Right ventricle myocardium superior (tissue), 1 donor: ENCODE measurements at regions not wholly inside any gene's neighbourhood (a gene's known extent, or its start where the extent isn't known, plus 50 kb on each side); places are given as distances from the start of the nearest gene placed in this dataset.
"Not testable (repeated sequence)": the region's sequence is repeated elsewhere in the genome, so short reads cannot be mapped to it uniquely, and the experiment has no call there.

Source experiments
- ATAC-seq: fragments of 200-7000 bp; cut with Tn5 transposase; one replicate; pipeline ENCODE4 v1.9.1; 2020; ENCODE audit warnings: mild to moderate bottlenecking; ENCODE audit not compliant: poor library complexity
- DNase-seq: peaks from one replicate; pipeline ENCODE4 v3.0.0-alpha.2; 2020
- intact Hi-C: fragments of 100-400 bp; cut with DNase I; formaldehyde crosslinking; loops from one replicate; pipeline ENCODE4 v1.11.2; 2022
- donor health status: DM: no; HTN: yes; CAD: no; lungs with severe emphysema.

DNA sequence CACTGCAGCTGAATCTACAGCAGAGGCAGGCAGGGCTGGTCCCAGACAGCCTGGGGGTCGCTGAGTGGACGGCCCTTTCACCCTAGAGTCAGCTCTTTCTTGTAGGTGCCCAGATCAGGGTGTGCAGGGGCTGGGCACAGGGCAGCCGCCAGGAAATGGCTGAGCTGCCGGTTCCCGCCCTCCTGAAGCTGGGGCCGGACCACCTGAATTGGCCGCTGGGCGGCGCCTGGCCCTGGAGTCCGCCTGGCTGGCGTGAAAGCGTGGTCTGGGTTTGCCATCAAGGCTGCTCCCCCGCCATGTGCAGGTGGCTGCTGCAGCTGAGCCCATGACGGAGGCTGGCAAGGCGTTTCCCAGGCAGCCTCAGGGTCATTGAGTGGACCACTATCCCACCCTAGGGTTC, 85.7 kb downstream of the POTEM start:
- intact Hi-C loops, DNase-seq, ATAC-seq: not testable (repeated sequence)

DNA sequence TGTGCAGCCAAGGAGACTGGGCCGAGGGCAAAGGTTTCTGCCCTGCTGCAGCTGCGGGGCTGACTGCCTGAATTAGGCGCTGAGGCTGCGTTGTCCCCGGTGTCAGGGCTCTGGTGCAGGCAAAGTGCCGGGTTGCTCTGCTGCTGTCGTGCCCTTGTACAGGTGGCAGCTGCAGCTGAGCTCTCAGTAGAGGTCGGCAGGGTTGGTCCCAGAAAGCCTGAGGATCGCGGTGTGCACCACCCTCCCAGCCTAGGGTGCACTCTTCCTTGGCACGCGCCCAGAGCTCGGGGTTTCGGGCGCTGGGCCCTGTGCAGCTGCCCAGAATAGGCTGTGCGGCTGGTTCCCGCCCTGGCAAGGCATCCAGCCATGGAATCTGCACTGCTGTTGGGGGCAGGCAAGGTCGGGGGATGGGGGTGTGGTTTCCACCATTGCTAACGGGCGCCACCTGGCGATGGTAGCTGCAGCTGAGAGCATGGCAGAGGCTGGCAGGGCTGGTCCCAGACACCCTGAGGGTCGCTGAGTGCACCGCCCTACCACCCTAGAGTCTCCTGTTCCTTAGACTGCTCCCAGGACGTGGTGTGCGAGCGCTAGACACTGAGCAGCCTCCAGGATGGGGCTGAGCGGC, 86.3 kb downstream of the POTEM start:
- ATAC-seq: peak; percentile 39
- DNase-seq, intact Hi-C loops: not testable (repeated sequence)

DNA sequence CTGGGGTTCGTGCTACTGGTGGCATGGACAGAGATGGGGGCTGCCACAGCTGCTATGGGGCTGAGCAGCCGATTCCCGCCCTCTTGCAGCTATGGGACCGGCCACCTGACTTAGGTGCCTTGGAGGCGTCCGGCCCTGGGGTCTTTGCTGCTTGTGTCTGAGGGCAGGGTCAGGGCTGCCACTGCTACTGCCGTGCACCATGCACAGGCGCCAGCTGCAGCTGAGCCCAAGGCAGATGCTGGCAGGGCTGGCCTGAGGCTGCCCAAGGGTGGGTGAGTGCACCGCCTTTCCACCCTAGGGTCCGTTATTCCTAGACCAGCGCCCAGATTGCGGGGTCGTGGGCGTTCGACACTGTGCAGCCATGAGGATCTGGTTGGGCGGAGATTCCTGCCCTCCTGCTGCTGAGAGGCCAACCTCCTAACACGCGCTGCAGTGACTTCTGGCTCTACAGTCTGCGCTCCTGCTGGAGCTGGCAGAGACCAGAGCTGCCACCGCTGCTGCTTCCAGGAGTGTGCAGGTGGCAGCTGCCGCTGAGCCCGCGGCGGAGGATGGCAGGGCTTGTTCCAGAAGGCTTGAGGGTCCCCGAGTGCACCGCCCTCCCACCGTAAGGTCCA, 87.0 kb downstream of the POTEM start:
- DNase-seq, intact Hi-C loops, ATAC-seq: not testable (repeated sequence)

DNA sequence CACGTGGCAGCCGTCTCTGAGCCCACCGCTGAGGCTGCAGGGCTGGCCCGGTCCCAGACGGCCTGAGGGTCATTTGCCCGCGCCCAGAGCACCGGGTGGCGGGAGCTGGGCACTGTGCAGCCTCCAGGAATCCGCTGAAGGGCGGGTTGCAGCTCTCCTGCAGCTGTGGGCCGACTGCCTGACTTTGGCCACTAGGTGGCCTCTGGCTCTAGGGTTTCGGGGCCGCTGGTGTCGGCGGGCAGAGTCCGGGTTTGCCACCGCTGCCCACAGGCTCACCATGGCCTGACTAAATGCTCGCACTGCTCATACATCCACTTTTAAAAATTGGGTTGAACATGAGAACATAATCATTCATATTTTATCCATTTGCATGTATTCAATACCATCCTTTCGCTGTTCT, 87.7 kb downstream of the POTEM start:
- ATAC-seq, DNase-seq, intact Hi-C loops: not testable (repeated sequence)

DNA sequence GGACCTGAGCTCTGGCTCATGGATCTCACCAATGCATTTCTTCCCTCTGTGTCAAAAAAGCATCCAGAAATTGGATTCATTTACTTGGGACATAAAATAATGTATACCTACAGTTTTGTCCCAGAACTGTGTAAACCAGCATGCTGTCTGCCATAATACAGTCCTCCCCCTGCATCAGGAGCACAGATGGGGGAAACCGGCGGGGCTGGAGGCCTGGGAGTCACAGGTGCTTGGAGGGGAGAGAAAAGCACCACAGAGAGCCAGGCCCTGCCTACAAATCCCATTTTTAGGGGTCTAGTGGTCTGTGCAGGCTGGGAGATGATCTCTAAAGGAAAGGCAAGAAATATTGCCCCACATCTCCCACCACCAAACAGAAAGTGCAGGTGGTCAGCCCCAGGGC, 91.8 kb downstream of the POTEM start:
- ATAC-seq, intact Hi-C loops, DNase-seq: not testable (repeated sequence)

DNA sequence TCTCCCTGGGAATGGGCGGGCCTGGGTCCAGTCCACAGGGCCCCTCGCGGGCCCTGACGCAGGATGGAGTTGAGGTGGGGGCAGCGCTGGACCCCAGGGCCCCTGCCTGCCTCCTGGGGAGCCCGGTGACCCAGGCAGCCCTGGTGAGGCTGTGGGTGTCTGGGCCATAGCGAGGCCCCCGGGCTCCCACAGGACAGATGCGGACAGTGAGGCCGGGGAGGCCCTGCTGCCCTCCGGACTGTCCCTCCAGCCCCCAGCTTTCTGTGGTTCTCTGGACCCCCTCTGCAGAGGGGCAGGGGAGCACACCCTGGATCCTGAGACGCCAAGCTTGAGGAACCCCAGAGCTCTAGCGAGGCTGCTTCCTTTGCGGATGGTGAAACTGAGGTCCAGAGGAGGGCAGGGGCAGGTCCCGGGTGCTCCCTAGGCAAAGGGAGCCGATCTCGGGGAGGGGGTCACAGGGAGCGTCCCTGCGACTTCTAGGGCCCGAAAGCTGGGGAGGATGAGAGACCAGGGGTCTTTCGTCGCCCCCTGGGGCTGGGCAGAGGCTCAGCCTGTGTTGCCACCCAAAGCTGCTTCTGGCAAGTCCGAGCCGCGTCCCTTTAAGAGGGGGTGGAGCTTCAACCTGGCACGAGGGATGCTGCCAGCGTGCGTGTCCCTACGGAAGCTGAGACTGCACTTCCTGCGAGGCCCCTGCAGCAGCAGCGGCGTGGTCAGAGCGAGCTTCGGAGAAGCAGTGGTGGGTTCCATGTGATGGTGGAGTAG, 94.6 kb downstream of the POTEM start:
- DNase-seq, intact Hi-C loops: not testable (repeated sequence)
- ATAC-seq: peak; percentile 85

DNA sequence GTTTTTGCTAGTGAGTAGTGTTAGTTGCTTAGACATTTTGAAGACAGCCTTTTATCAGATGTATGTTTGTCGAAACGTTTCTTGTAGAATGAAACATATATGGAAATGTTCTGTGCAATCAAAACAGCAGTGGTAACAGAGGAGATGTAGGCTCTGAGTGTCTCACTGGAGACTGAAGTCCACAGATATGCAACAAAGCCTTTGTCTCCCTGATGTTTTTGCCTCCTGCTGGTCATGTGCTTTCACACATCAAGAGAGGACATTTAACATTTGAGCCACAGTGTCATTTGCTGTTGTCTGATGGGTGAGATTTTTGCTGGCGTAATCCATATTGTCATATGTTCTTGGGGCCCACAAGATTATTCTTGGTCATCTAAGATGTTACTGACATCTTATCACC, 101.7 kb downstream of the POTEM start:
- ATAC-seq, DNase-seq, intact Hi-C loops: not testable (repeated sequence)

DNA sequence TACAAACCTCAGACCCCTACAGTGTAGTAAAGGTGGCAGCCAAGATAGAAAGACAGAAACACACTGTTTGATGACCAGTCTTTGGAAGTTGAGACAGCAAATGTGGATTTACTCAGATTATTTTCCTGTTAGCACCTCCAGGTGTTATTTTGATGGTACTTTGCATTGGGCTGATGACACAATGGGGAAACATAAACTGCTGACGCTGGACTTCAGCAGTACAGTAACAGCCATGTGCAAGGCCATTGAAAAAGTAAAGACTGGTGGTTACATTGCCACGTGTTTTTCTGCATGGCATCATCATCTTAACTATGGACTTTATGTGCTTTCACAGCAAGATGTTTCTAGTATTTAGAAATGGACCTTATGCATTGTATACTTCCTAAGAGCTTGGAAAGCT, 105.3 kb downstream of the POTEM start:
- DNase-seq, ATAC-seq, intact Hi-C loops: not testable (repeated sequence)

DNA sequence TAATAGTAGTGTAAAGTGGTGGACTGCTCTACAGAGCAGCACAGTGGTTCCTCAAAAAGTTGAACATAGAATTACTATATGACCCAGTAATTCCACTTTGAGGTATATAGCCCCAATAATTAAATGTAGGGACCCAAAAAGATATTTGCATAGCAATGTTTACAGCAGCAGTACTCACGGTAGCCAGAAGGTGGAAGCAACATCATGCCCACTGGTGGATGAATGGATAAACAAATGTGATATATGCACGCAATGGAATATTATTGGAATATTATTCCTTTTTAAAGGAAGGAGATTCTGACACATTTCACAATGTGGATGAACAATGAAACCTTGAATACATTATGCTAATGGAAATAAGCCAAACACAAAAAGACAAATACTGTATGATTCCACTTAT, 121.4 kb downstream of the POTEM start:
- ATAC-seq, DNase-seq, intact Hi-C loops: not testable (repeated sequence)

DNA sequence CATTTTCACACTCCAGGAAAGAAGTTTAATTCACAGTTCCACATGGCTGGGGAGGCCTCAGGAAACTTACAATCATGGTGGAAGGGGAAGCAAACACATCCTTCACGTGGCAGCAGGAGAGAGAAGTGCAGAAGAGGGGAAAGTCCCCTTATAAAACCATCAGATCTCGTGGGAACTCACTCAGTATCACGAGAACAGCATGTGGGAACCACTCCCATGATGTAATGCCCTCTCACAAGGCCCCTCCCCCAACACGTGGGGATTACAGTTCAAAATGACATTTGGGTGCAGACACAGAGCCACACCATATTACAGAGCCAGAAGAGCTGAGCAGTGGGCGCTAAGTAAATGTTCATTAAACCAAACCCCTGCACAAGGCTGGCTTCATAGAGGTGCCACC, 126.0 kb downstream of the POTEM start:
- intact Hi-C loops, ATAC-seq, DNase-seq: not testable (repeated sequence)

DNA sequence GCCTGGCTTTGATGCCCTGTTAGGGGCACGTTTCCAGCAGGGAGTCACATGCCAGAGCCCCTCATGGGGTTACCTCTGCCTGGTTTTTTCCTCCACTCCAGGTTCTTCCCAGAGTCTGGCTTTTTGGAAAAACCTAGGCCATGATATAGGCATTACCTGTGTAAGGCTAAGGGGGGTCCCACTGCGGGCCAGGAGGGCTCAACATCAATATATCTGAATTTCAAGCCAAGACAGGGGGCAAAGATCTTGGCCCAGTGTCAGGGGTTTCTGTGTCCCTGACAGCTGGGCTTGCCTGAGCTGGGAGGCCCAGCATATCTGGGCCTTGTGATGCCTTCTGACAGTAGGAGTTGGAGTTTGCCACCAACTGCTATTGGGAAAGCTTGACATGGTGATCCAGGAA, 127.5 kb downstream of the POTEM start:
- intact Hi-C loops: not testable (repeated sequence)

DNA sequence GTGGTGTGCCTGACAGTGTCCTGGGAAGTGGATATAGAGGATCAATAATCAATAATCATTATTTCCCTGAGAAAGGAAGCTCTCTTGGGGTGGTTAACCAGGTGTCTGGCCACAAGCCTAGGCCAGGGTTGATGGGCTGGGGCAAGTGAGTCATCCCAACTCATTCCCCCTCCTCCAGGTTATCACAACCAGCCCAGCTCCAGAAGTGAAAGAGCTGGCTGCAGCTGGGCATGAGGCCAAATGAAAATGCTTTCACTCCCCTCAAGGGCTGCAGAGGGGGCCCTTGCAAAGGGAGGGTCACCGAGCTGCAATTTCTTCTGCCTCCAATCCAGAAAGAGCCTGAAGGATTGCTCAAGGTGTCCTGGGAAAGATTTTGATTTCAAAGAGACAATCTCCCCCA, 127.9 kb downstream of the POTEM start:
- ATAC-seq, intact Hi-C loops, DNase-seq: not testable (repeated sequence)

More for the DNA sequence above, 127.5 kb downstream of the POTEM start:
- peak; percentile 17 for DNase-seq
- ATAC-seq: not testable (repeated sequence)

DNA sequence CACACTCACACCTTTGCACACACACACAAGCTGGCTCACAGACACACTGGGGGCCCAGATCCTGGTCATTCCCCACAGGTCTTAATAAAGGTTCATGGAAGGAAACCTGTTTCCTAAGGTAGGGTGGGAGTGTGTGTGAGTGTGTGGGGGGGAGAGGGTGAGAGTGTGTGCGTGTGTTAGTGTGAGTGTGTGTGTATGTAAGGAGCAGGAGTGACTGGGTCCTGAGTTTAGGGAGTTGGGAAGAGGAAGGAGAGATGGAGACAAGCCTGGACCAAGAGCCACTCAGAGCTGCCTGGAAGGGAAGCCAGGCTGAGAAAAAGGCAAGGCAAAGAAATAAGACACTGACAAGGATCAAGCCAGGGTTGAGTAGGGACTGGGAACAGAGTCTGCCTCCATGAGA, 129.2 kb downstream of the POTEM start:
- ATAC-seq, intact Hi-C loops: not testable (repeated sequence)
- peak; percentile 28 for DNase-seq

DNA sequence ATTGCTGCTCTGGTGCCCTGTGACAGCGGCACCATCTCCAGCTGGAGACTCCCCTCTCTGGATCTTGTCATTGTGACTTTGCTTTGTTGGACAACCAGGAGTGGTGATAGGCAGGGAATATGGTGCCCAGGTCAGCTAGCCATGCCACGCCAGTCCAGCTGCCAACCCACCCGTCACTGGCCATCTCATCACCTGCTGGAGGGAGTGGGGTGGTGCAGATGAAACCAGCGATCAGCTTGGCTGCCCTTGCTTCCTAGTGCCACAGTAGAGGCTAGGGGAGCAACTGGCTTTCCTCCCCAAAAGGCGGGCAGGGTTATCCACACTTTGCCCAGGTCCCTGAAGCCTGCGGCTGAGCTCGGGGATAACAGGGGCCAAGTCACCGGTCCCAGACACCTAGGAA, 129.6 kb downstream of the POTEM start:
- DNase-seq, intact Hi-C loops, ATAC-seq: not testable (repeated sequence)

DNA sequence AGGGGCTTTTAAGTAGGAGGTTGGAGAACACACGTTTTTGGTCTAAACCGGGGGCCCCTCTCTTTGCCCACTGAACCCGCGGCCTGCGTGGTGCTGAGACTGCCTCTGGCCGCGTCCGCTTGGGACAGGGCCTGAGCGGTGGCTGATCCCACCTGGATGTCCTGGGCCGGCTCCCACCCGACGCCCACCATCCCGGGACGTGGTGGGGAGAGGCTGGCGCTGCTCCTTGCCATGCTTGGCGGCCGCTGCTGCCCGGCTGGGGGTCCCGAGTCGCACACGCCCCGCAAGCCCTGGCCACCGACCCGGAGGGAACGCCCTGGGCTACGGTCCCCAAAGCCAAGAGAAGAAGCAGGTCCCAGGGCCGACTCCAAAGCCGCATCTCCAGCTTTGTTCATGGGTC, 130.1 kb downstream of the POTEM start:
- intact Hi-C loops, ATAC-seq: not testable (repeated sequence)
- peak; percentile 42 for DNase-seq

DNA sequence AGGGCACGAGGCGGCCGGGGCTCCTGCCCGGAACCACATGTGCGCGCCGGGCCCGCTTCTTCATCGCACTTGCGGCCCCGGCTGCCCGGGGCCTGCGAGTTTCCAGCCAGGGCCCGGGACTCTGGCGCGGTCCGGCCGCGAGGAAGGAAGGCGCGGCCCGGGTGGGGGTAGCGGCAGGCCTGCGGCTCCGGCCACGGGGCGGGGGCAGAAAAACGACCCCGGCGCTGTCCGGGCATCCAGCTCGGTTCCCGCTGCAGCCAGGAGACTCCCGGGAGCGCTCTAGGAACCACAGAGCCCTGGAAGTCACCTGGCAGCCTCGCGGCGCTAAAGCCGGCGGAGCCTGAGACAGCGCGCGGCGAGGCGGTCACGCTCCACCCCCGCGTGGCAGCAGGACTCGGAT, 130.5 kb downstream of the POTEM start:
- ATAC-seq, intact Hi-C loops: not testable (repeated sequence)
- DNase-seq: peak; percentile 34

DNA sequence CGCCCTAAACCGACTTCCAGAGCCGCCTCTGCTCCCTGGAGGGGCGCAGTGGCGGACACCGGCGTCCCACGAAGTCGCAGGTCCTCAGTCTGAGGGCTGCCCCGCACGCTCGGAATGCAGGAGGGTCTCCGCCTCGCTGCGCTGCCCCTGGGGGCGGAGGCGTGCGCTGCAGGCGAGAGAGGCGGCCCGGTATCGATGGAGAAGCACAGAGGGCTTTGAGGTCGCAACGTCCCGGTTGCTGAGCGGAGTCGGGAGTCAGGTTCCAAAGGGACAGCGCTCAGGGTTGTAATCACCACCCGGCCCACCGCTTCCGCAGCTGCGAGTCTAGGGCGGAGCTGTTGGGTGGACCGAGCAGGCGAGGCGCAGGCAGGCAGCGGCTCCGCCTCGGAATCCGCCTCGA, 131.0 kb downstream of the POTEM start:
- DNase-seq: peak; percentile 30
- ATAC-seq, intact Hi-C loops: not testable (repeated sequence)

DNA sequence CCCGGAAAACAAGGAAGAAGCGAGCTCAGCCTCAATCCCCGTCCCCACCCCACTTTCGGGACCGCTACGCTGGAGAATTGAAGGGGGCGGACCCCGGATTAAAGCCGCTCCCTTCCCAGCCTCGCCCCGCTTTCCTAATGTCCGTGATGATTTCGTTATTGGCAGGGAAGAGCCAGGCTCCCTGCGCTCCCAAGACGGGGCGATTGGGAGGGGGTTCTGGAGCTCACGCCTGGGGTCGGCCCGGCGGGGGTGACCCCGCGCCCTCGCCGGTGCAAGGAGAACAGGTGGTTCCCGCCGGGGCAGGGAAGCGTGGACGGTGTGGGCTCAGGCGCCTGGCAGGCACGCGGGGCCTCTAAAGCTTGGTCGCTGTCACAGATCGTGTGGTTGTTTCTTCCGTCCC, 131.5 kb downstream of the POTEM start:
- ATAC-seq, intact Hi-C loops: not testable (repeated sequence)
- DNase-seq: peak; percentile 30

DNA sequence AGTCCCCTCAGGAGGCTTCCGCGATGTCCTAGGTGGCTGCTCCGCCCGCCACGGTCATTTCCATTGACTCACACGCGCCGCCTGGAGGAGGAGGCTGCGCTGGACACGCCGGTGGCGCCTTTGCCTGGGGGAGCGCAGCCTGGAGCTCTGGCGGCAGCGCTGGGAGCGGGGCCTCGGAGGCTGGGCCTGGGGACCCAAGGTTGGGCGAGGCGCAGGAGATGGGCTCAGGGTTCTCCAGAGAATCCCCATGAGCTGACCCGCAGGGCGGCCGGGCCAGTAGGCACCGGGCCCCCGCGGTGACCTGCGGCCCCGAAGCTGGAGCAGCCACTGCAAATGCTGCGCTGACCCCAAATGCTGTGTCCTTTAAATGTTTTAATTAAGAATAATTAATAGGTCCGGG, 132.1 kb downstream of the POTEM start:
- DNase-seq, ATAC-seq, intact Hi-C loops: not testable (repeated sequence)
